IMR-90 (cell line): ENCODE measurements at regions not wholly inside any gene's neighbourhood (a gene's known extent, or its start where the extent isn't known, plus 50 kb on each side); places are given as distances from the start of the nearest gene placed in this dataset.

Experiments used
- ATAC-seq: fragments of 200-7000 bp; cut with Tn5 transposase; 2 replicates; pipeline ENCODE4 v1.9.1; 2020; ENCODE audit warnings: low read depth, mild to moderate bottlenecking, moderate library complexity
- BruUV-seq: library from RNA; stranded (reverse); fragments of 400-500 nt; replicated peaks from 2 replicates; lab custom pipeline; 2021; lab: Mats Ljungman, UMichigan
- CTCF ChIA-PET: fragments of 300-600 bp; formaldehyde crosslinking; extraction: SDS; loops from one replicate; lab custom pipeline; 2021; ENCODE audit warnings: antibody characterized with exemption; lab: Yijun Ruan, JAX
- POLR2A ChIA-PET: fragments of 300-600 bp; sonication (Branson Sonifier 250); formaldehyde crosslinking; loops from one replicate; lab custom pipeline; 2022; ENCODE audit warnings: antibody characterized with exemption; ENCODE audit not compliant: unreplicated experiment; lab: Charles Lee
- DNase-seq: peaks from one replicate; pipeline ENCODE4 v3.0.0; 2013
- H2AFZ ChIP-seq: replicated peaks from 2 replicates; pipeline ENCODE3; 2013; ENCODE audit warnings: low read length, mild to moderate bottlenecking; ENCODE audit not compliant: poor library complexity
- H2AK5ac ChIP-seq: 2 replicates; pipeline ENCODE4 v1.6.1; 2013; ENCODE audit warnings: low read depth, low read length, inconsistent platforms
- H2AK9ac ChIP-seq: replicated peaks from 2 replicates; pipeline ENCODE3; 2013; ENCODE audit warnings: mild to moderate bottlenecking, low read depth, low read length, moderate library complexity; ENCODE audit not compliant: poor library complexity
- H2BK120ac ChIP-seq: 2 replicates; pipeline ENCODE4 v1.6.1; 2013; ENCODE audit warnings: low read depth, low read length, inconsistent platforms
- H2BK15ac ChIP-seq: 3 replicates; pipeline ENCODE4 v1.6.1; 2013; ENCODE audit warnings: low read depth, low read length, inconsistent platforms
- H2BK20ac ChIP-seq: 2 replicates; pipeline ENCODE4 v1.6.1; 2013; ENCODE audit warnings: low read depth, mild to moderate bottlenecking, inconsistent platforms, low read length, moderate library complexity
- H2BK5ac ChIP-seq: 2 replicates; pipeline ENCODE4 v1.6.1; 2013; ENCODE audit warnings: mild to moderate bottlenecking, low read depth, low read length, inconsistent platforms; ENCODE audit not compliant: poor library complexity, severe bottlenecking
- H3K14ac ChIP-seq: replicated peaks from 2 replicates; pipeline ENCODE4 v1.6.1; 2013; ENCODE audit warnings: low read depth, low read length, inconsistent platforms
- H3K18ac ChIP-seq: 2 replicates; pipeline ENCODE4 v1.6.1; 2013; ENCODE audit warnings: low read depth, low read length, control low read depth
- H3K23ac ChIP-seq: 2 replicates; pipeline ENCODE4 v1.6.1; 2013; ENCODE audit warnings: low read depth, low read length, inconsistent platforms
- H3K27ac ChIP-seq: 2 replicates; pipeline ENCODE4 v1.5.1; 2013; ENCODE audit warnings: mild to moderate bottlenecking, control low read depth, low read length; ENCODE audit not compliant: insufficient read depth
- H3K27me3 ChIP-seq: 2 replicates; pipeline ENCODE4 v1.6.1; 2013; ENCODE audit warnings: low read length; ENCODE audit not compliant: control insufficient read depth, insufficient read depth
- H3K36me3 ChIP-seq: 2 replicates; pipeline ENCODE4 v1.6.1; 2013; ENCODE audit warnings: low read length, mixed read lengths; ENCODE audit not compliant: control insufficient read depth, insufficient read depth
- H3K4ac ChIP-seq: 2 replicates; pipeline ENCODE4 v1.6.1; 2013; ENCODE audit warnings: low read depth, low read length, inconsistent platforms
- H3K4me1 ChIP-seq: 2 replicates; pipeline ENCODE4 v1.6.1; 2013; ENCODE audit warnings: low read length, mixed read lengths; ENCODE audit not compliant: control insufficient read depth, insufficient read depth
- H3K4me2 ChIP-seq: 2 replicates; pipeline ENCODE4 v1.6.1; 2013; ENCODE audit warnings: low read depth, mild to moderate bottlenecking, control low read depth, low read length, moderate library complexity
- H3K4me3 ChIP-seq: 2 replicates; pipeline ENCODE4 v1.5.1; 2013; ENCODE audit warnings: low read depth, mild to moderate bottlenecking, control low read depth, low read length, moderate library complexity; ENCODE audit not compliant: insufficient read depth
- H3K56ac ChIP-seq: 2 replicates; pipeline ENCODE4 v1.6.1; 2013; ENCODE audit warnings: low read length, inconsistent platforms; ENCODE audit not compliant: insufficient read depth; ENCODE audit errors: extremely low read depth
- H3K79me1 ChIP-seq, 2 experiments: 2 replicates each; pipeline ENCODE4 v1.6.1; 2013; ENCODE audit warnings: low read length in 2 of 2, inconsistent platforms in 1 of 2, low read depth in 1 of 2
- H3K9ac ChIP-seq: 2 replicates; pipeline ENCODE4 v1.6.1; 2013; ENCODE audit warnings: low read depth, low read length, control low read depth
- H3K9me1 ChIP-seq: 2 replicates; pipeline ENCODE4 v1.6.1; 2013; ENCODE audit warnings: low read length, inconsistent platforms; ENCODE audit not compliant: insufficient read depth
- H3K9me3 ChIP-seq: 2 replicates; pipeline ENCODE4 v1.6.1; 2013; ENCODE audit warnings: low read length; ENCODE audit not compliant: control insufficient read depth, insufficient read depth
- H4K20me1 ChIP-seq: 2 replicates; pipeline ENCODE4 v1.6.1; 2013; ENCODE audit warnings: low read length, inconsistent platforms; ENCODE audit not compliant: insufficient read depth
- H4K5ac ChIP-seq: 2 replicates; pipeline ENCODE4 v1.6.1; 2013; ENCODE audit warnings: mild to moderate bottlenecking, low read depth, low read length, control low read depth
- H4K8ac ChIP-seq, 2 experiments: 2 replicates each; pipeline ENCODE4 v1.6.1; 2013; ENCODE audit warnings: low read depth in 2 of 2, low read length in 2 of 2, control low read depth in 1 of 2, inconsistent platforms in 1 of 2
- H4K91ac ChIP-seq: 2 replicates; pipeline ENCODE4 v1.6.1; 2013; ENCODE audit warnings: low read depth, low read length, inconsistent platforms; ENCODE audit not compliant: insufficient read depth
- BHLHE40 ChIP-seq: fragments of 150-350 bp; IDR thresholded peaks from 2 replicates; pipeline ENCODE4 v1.6.1; 2016; ENCODE audit warnings: mild to moderate bottlenecking, low read depth, low read length
- CEBPB ChIP-seq: IDR thresholded peaks from 2 replicates; pipeline ENCODE4 v1.6.1; 2012; ENCODE audit warnings: low read depth, low read length, improper control_type of control experiment
- CHD1 ChIP-seq: IDR thresholded peaks from 2 replicates; pipeline ENCODE4 v1.6.1; 2012; ENCODE audit warnings: low read depth, low read length, improper control_type of control experiment
- CTCF ChIP-seq: conservative IDR thresholded peaks from 2 replicates; pipeline ENCODE4 v1.5.1; 2012; ENCODE audit warnings: mild to moderate bottlenecking, low read depth, low read length, improper control_type of control experiment
- ELK1 ChIP-seq: fragments of 150-350 bp; IDR thresholded peaks from 2 replicates; pipeline ENCODE4 v1.6.1; 2016; ENCODE audit warnings: low read depth, mild to moderate bottlenecking, low read length, moderate library complexity, borderline replicate concordance
- MAFK ChIP-seq: IDR thresholded peaks from 2 replicates; pipeline ENCODE4 v1.6.1; 2012; ENCODE audit warnings: low read depth, low read length, improper control_type of control experiment
- POLR2A ChIP-seq: IDR thresholded peaks from 2 replicates; pipeline ENCODE4 v1.6.1; 2012; ENCODE audit warnings: mild to moderate bottlenecking, low read depth, low read length
- RFX5 ChIP-seq: IDR thresholded peaks from 2 replicates; pipeline ENCODE4 v1.8.0; 2012; ENCODE audit warnings: low read depth, mild to moderate bottlenecking, low read length, moderate library complexity
- USF2 ChIP-seq: fragments of 150-350 bp; IDR thresholded peaks from 2 replicates; pipeline ENCODE4 v1.6.1; 2017; ENCODE audit warnings: mild to moderate bottlenecking, antibody characterized with exemption, low read length, low read depth
- WGBS, 2 experiments: methylation state at CpG; one replicate each; pipeline versions ENCODE4 v1.1.5 to v1.1.7; 2013; ENCODE audit warnings: missing lambda C conversion rate in 2 of 2; ENCODE audit not compliant: insufficient read length in 1 of 2; ENCODE audit errors: extremely low coverage in 2 of 2; 5-methylcytosine and 5-hydroxymethylcytosine counted together
- dilution Hi-C: fragments of 300-500 bp; cut with HindIII; formaldehyde crosslinking; loops from one replicate; pipeline ENCODE4 v1.14.3; 2018; ENCODE audit warnings: low sequenced_read_pairs; ENCODE audit not compliant: unreplicated experiment
- in situ Hi-C: fragments of 300-500 bp; cut with MboI; formaldehyde crosslinking; loops from 3 replicates; pipeline ENCODE4 v1.14.3; 2019; ENCODE audit warnings: low sequenced_read_pairs, inconsistent platforms, mixed read lengths
- intact Hi-C: fragments of 100-400 bp; cut with micrococcal nuclease; formaldehyde crosslinking; loops from 2 replicates; pipeline ENCODE4 v1.10.0; 2022

- Histone ChIP-seq H3K18ac (no peak overlapping the region), H2BK15ac (no peak overlapping the region), H2AFZ (no peak overlapping the region), H3K27me3 (no peaks in the 10 kb centered on the region), H3K56ac (no peak overlapping the region), H4K91ac (no peak overlapping the region), H2BK120ac (no peak overlapping the region), H3K79me1 (no peaks in the 10 kb centered on the region), H4K5ac (no peak overlapping the region), H3K9ac (no peak overlapping the region), H2BK20ac (no peak overlapping the region), H4K8ac (no peak overlapping the region), H3K9me1 (no peaks in the 10 kb centered on the region), H3K4me1 (no peaks in the 10 kb centered on the region), H3K9me3 (peaks cover 31% of the 10 kb centered on the region), H4K20me1 (no peaks in the 10 kb centered on the region), H3K27ac (no peak overlapping the region), H2AK9ac (no peak overlapping the region), H2AK5ac (no peak overlapping the region), H3K4me3 (no peak overlapping the region), H3K23ac (no peak overlapping the region), H3K14ac (no peak overlapping the region), H3K4ac (no peak overlapping the region), H3K4me2 (no peak overlapping the region), H2BK5ac (no peak overlapping the region), H3K36me3 (no peaks in the 10 kb centered on the region)
- BruUV-seq: no TSS peak
- ChIA-PET POLR2A (no interaction called here), CTCF (no interaction called here)
- TF ChIP-seq POLR2A: no peak
- no peak for TF ChIP-seq MAFK
- no peak for TF ChIP-seq USF2
- TF ChIP-seq RFX5: no peak
- TF ChIP-seq CTCF: no peak
- TF ChIP-seq BHLHE40: no peak
- TF ChIP-seq CEBPB: no peak
- TF ChIP-seq ELK1: no peak
- TF ChIP-seq CHD1: no peak
- in situ Hi-C loops (no loop called here), dilution Hi-C loops (no loop called here), intact Hi-C loops (no loop called here)
- no peak for DNase-seq
- no peak for ATAC-seq
- no CpG with 5 or more reads among the region's 7 CpGs for WGBS, 2 experiments
Observed at GRCh38 chr5:6225121-6225607, 153.2 kb downstream of the MED10 start.
